Endothelial cell of umbilical vein (primary cell): ENCODE measurements at regions not wholly inside any gene's neighbourhood (a gene's known extent, or its start where the extent isn't known, plus 50 kb on each side); places are given as distances from the start of the nearest gene placed in this dataset.

Source experiments
- BruUV-seq: library from RNA; stranded (reverse); fragments of 400-500 nt; replicated peaks from 2 replicates; lab custom pipeline; 2021; lab: Mats Ljungman, UMichigan
- CTCF ChIA-PET: fragments of 300-600, 350-600 bp; sonication (Branson Sonifier 250); formaldehyde crosslinking; loops from one replicate; lab custom pipeline; 2021; ENCODE audit warnings: antibody characterized with exemption, inconsistent platforms; lab: Charles Lee
- POLR2A ChIA-PET: fragments of 300-600, 350-600 bp; sonication (Branson Sonifier 250); formaldehyde crosslinking; loops from one replicate; lab custom pipeline; 2021; ENCODE audit warnings: antibody characterized with exemption, inconsistent platforms; lab: Charles Lee
- DNase-seq: peaks from one replicate; pipeline ENCODE4 v3.0.0-alpha.2; 2011; ENCODE audit warnings: low read depth, low spot score
- FAIRE-seq: peaks from 2 replicates; lab custom pipeline; 2011; peaks lifted over from hg19 to GRCh38; lab: Jason Lieb, UNC
- H2AFZ ChIP-seq: 2 replicates; pipeline ENCODE4 v1.6.0; 2012; ENCODE audit warnings: low read depth, low read length, control low read depth, inconsistent platforms
- H3K27ac ChIP-seq: 2 replicates; pipeline ENCODE4 v1.5.1; 2011; ENCODE audit warnings: low read depth, mild to moderate bottlenecking, control low read depth, low read length, moderate library complexity; ENCODE audit not compliant: insufficient read depth
- H3K27me3 ChIP-seq, 2 experiments: 2 replicates each; pipeline versions ENCODE4 v1.6.0 to v1.6.1; 2011; ENCODE audit warnings: low read length in 2 of 2, mixed read lengths in 1 of 2; ENCODE audit not compliant: control insufficient read depth in 2 of 2, insufficient read depth in 2 of 2
- H3K36me3 ChIP-seq, 2 experiments: 2 replicates in 1 of 2; 3 replicates in 1 of 2; pipeline ENCODE4 v1.5.1; 2011; ENCODE audit warnings: low read length in 2 of 2, mild to moderate bottlenecking in 1 of 2, moderate library complexity in 1 of 2; ENCODE audit not compliant: control insufficient read depth in 2 of 2, insufficient read depth in 2 of 2; ENCODE audit errors: extremely low read depth in 1 of 2
- H3K4me1 ChIP-seq: 3 replicates; pipeline ENCODE4 v1.5.1; 2011; ENCODE audit warnings: mild to moderate bottlenecking, low read length; ENCODE audit not compliant: control insufficient read depth, insufficient read depth; ENCODE audit errors: extremely low read depth
- H3K4me2 ChIP-seq: 2 replicates; pipeline ENCODE4 v1.6.1; 2011; ENCODE audit warnings: low read length, control low read depth, mixed read lengths; ENCODE audit not compliant: insufficient read depth
- H3K4me3 ChIP-seq, 3 experiments: fragments of 200-600 bp in 1 of 3; sonication (generic), shearing (Covaris generic) in 1 of 3; replicated peaks in 1 of 3; 2 replicates each; pipeline ENCODE4 v1.5.1; 2011 to 2016; ENCODE audit warnings: control low read depth in 3 of 3, low read length in 3 of 3, mild to moderate bottlenecking in 2 of 3, inconsistent platforms in 1 of 3, low read depth in 1 of 3, moderate library complexity in 1 of 3; ENCODE audit not compliant: insufficient read depth in 1 of 3
- H3K79me2 ChIP-seq: 2 replicates; pipeline ENCODE4 v1.6.0; 2012; ENCODE audit warnings: low read length, inconsistent platforms; ENCODE audit not compliant: control insufficient read depth, insufficient read depth
- H3K9ac ChIP-seq: replicated peaks from 2 replicates; pipeline ENCODE3; 2011; ENCODE audit warnings: low read length, control low read depth; ENCODE audit not compliant: insufficient read depth; ENCODE audit errors: extremely low read depth
- H3K9me1 ChIP-seq: replicated peaks from 3 replicates; pipeline ENCODE4 v1.6.0; 2011; ENCODE audit warnings: mild to moderate bottlenecking, low read length; ENCODE audit not compliant: control insufficient read depth, insufficient read depth; ENCODE audit errors: extremely low read depth
- H3K9me3 ChIP-seq: replicated peaks from 2 replicates; pipeline ENCODE4 v1.5.1; 2012; ENCODE audit warnings: low read length, inconsistent platforms; ENCODE audit not compliant: control insufficient read depth, insufficient read depth
- H4K20me1 ChIP-seq: replicated peaks from 2 replicates; pipeline ENCODE3; 2011; ENCODE audit warnings: mild to moderate bottlenecking, low read length; ENCODE audit not compliant: control insufficient read depth, insufficient read depth; ENCODE audit errors: extremely low read depth
- CTCF ChIP-seq, 2 donors: IDR thresholded peaks; 1 replicate in 1 of 2; 2 replicates in 1 of 2; pipeline ENCODE4 v1.5.1; 2011; ENCODE audit warnings: low read length in 2 of 2, mild to moderate bottlenecking in 2 of 2, moderate library complexity in 2 of 2, control low read depth in 1 of 2, inconsistent platforms in 1 of 2, low read depth in 1 of 2; ENCODE audit not compliant: insufficient read depth in 1 of 2; ENCODE audit errors: extremely low read depth in 1 of 2
- EZH2 ChIP-seq: IDR thresholded peaks from 2 replicates; pipeline ENCODE4 v1.6.1; 2012; ENCODE audit warnings: borderline replicate concordance, low read depth, mild to moderate bottlenecking, moderate library complexity, low read length, inconsistent platforms; ENCODE audit not compliant: severe bottlenecking
- FOS ChIP-seq: IDR thresholded peaks from 2 replicates; pipeline ENCODE4 v1.6.1; 2011; ENCODE audit warnings: mild to moderate bottlenecking, low read length, moderate library complexity, borderline replicate concordance; ENCODE audit not compliant: insufficient read depth
- GATA2 ChIP-seq: IDR thresholded peaks from 2 replicates; pipeline ENCODE4 v1.7.0; 2011; ENCODE audit warnings: low read depth, mild to moderate bottlenecking, moderate library complexity, mixed read lengths, low read length; ENCODE audit not compliant: insufficient read length, insufficient read depth
- JUN ChIP-seq: IDR thresholded peaks from 2 replicates; pipeline ENCODE4 v1.6.1; 2011; ENCODE audit warnings: borderline replicate concordance, low read depth; ENCODE audit not compliant: insufficient read length, insufficient read depth
- MYC ChIP-seq: IDR thresholded peaks from one replicate; pipeline ENCODE4 v1.6.1; 2011; ENCODE audit warnings: mild to moderate bottlenecking, low read depth, low read length
- POLR2A ChIP-seq: IDR thresholded peaks from 2 replicates; pipeline ENCODE4 v1.6.1; 2012; ENCODE audit warnings: low read depth, mild to moderate bottlenecking, control low read depth, low read length
- POLR2AphosphoS5 ChIP-seq: IDR thresholded peaks from 2 replicates; pipeline ENCODE4 v1.6.1; 2012; ENCODE audit warnings: low read depth, mild to moderate bottlenecking, control low read depth, low read length, moderate library complexity; ENCODE audit not compliant: insufficient read depth
- dilution Hi-C: fragments of 300-500 bp; cut with MboI; formaldehyde crosslinking; loops from one replicate; pipeline ENCODE4 v1.15.0; 2019; ENCODE audit warnings: low sequenced_read_pairs; ENCODE audit not compliant: extremely low pct_ligation_motif_present
- intact Hi-C: fragments of 100-400 bp; cut with micrococcal nuclease; formaldehyde crosslinking; loops from one replicate; pipeline ENCODE4 v1.10.0; 2022
- TF ChIP-seq, protein P1 (sequence below): IDR thresholded peaks from 2 replicates; pipeline ENCODE4 v1.6.1; 2011; ENCODE audit not compliant: insufficient read depth, insufficient read length

- Histone ChIP-seq H3K79me2 (no peaks in the 10 kb centered on the region), H3K4me2 (no peak overlapping the region), H3K9me1 (no peaks in the 10 kb centered on the region), H2AFZ (no peak overlapping the region), H4K20me1 (no peaks in the 10 kb centered on the region), H3K9me3 (no peaks in the 10 kb centered on the region), H3K4me3 (no peak overlapping the region), H3K9ac (no peak overlapping the region), H3K27me3 (no peaks in the 10 kb centered on the region), H3K36me3 (no peaks in the 10 kb centered on the region), H3K4me1 (no peaks in the 10 kb centered on the region), H3K27ac (no peak overlapping the region)
- no peak for FAIRE-seq
- dilution Hi-C loops: no loop called here
- TF ChIP-seq POLR2AphosphoS5 (no peak), JUN (no peak), MYC (no peak), FOS (no peak), EZH2 (no peak), GATA2 (no peak), CTCF (IDR thresholded peaks at IDR 0.05; ENCODE audit: extremely low read depth in 1 of 2, insufficient read depth in 1 of 2, low read depth in 1 of 2, low read length in 2 of 2) (no peak), POLR2A (no peak)
- TF ChIP-seq, protein P1, sequence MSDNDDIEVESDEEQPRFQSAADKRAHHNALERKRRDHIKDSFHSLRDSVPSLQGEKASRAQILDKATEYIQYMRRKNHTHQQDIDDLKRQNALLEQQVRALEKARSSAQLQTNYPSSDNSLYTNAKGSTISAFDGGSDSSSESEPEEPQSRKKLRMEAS: no peak
- ChIA-PET CTCF (no interaction called here), POLR2A (no interaction called here)
- DNase-seq: no peak
- no TSS peak for BruUV-seq
- intact Hi-C loops: no loop called here
Observed at GRCh38 chr2:78757191-78757590, 268.3 kb upstream of the REG3G start.
